RWPE2 (cell line): ENCODE measurements at regions not wholly inside any gene's neighbourhood (a gene's known extent, or its start where the extent isn't known, plus 50 kb on each side); places are given as distances from the start of the nearest gene placed in this dataset.
A peak's percentile ranks its signal among the peaks of the same experiment; 100 is the strongest.

Source experiments
- ATAC-seq: fragments of 200-7000 bp; cut with Tn5 transposase; 3 replicates; pipeline ENCODE4 v1.9.1; 2021; ENCODE audit warnings: low read depth
- DNase-seq: peaks from one replicate; pipeline ENCODE4 v3.0.0-alpha.2; 2020; ENCODE audit warnings: low spot score
- H3K27ac ChIP-seq: fragments of 450-650 bp; 2 replicates; pipeline ENCODE4 v1.5.1; 2017; ENCODE audit warnings: mild to moderate bottlenecking; ENCODE audit not compliant: poor library complexity, severe bottlenecking
- H3K27me3 ChIP-seq: fragments of 250-450 bp; sonication (Bioruptor Pico); 2 replicates; pipeline ENCODE4 v1.5.1; 2021; ENCODE audit warnings: mild to moderate bottlenecking, moderate library complexity; ENCODE audit not compliant: insufficient read depth, poor library complexity, severe bottlenecking
- H3K36me3 ChIP-seq: fragments of 250-450 bp; sonication (Bioruptor Pico); 2 replicates; pipeline ENCODE4 v1.5.1; 2020; ENCODE audit warnings: low read depth, mild to moderate bottlenecking, moderate library complexity
- H3K4me1 ChIP-seq: fragments of 250-450 bp; sonication (Bioruptor Pico); 2 replicates; pipeline ENCODE4 v1.5.1; 2021; ENCODE audit warnings: mild to moderate bottlenecking, moderate library complexity; ENCODE audit not compliant: insufficient read depth, poor library complexity, severe bottlenecking
- H3K4me3 ChIP-seq: fragments of 250-450 bp; sonication (Bioruptor Pico); 2 replicates; pipeline ENCODE4 v1.5.1; 2021; ENCODE audit warnings: mild to moderate bottlenecking, moderate library complexity; ENCODE audit not compliant: severe bottlenecking
- H3K9me3 ChIP-seq: fragments of 250-450 bp; sonication (Bioruptor Pico); 2 replicates; pipeline ENCODE4 v1.5.1; 2021; ENCODE audit warnings: mild to moderate bottlenecking, moderate library complexity; ENCODE audit not compliant: severe bottlenecking
- TF ChIP-seq, protein P1 (sequence below): fragments of 450-650 bp; IDR thresholded peaks from one replicate; pipeline ENCODE4 v1.5.1; 2017; ENCODE audit warnings: mild to moderate bottlenecking, moderate library complexity; ENCODE audit not compliant: poor library complexity, severe bottlenecking

DNA sequence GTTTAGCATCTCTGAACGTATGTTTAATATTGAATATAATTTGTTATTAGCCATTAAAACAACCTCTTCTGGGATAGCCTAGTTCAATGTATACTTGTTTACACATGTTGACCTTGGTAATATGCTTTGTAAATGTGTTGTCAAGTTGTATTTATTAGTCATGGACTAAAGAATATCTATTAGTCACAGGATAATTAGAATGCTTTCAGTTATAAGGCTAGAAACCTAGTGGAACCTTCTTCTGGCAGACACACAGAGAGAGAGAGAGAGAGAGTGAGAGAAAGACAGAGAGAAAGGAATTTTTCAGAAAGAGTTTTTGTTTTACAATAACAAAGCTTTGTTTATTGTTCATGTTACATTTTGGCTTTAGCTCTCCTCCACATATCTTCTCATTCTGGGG, 181.1 kb upstream of the APP start:
- H3K27me3 ChIP-seq = no peaks in the 10 kb centered on the region
- 0 out of 3 replicates have a peak, but pooled peaks have one; percentile 36 for ATAC-seq
- H3K9me3 ChIP-seq = no peaks in the 10 kb centered on the region
- TF ChIP-seq, protein P1, sequence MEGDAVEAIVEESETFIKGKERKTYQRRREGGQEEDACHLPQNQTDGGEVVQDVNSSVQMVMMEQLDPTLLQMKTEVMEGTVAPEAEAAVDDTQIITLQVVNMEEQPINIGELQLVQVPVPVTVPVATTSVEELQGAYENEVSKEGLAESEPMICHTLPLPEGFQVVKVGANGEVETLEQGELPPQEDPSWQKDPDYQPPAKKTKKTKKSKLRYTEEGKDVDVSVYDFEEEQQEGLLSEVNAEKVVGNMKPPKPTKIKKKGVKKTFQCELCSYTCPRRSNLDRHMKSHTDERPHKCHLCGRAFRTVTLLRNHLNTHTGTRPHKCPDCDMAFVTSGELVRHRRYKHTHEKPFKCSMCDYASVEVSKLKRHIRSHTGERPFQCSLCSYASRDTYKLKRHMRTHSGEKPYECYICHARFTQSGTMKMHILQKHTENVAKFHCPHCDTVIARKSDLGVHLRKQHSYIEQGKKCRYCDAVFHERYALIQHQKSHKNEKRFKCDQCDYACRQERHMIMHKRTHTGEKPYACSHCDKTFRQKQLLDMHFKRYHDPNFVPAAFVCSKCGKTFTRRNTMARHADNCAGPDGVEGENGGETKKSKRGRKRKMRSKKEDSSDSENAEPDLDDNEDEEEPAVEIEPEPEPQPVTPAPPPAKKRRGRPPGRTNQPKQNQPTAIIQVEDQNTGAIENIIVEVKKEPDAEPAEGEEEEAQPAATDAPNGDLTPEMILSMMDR = no peak
- no peak overlapping the region for H3K4me3 ChIP-seq
- no peak overlapping the region for H3K27ac ChIP-seq
- no peak for DNase-seq
- peaks cover 6% of the 10 kb centered on the region for H3K4me1 ChIP-seq
- no peaks in the 10 kb centered on the region for H3K36me3 ChIP-seq

DNA sequence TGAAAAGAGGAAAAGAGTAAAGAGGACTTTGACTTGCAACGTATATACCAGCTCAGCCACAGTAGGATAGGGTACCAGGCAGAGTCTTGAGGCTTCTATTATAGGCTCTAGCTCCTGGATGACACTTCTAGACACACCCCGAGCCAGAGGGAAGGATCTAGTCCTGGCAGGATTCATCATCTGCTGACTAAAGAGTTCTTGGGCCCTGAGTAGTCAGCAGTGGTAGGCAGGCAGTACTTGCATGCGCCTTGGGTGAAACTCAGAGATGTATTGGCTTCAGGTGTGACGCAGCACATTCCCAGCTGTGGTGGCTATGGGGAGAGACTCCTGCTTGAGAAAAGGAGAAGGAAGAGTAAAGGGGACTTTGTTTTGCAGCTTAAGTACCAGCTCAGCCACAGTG, 162.3 kb upstream of the APP start:
- Histone ChIP-seq H3K27me3 (no peaks in the 10 kb centered on the region), H3K27ac (no peak overlapping the region), H3K4me1 (no peaks in the 10 kb centered on the region), H3K4me3 (no peak overlapping the region), H3K36me3 (no peaks in the 10 kb centered on the region), H3K9me3 (no peaks in the 10 kb centered on the region)
- peak; percentile 67 for ATAC-seq
- TF ChIP-seq, protein P1 = no peak
- DNase-seq = no peak

DNA sequence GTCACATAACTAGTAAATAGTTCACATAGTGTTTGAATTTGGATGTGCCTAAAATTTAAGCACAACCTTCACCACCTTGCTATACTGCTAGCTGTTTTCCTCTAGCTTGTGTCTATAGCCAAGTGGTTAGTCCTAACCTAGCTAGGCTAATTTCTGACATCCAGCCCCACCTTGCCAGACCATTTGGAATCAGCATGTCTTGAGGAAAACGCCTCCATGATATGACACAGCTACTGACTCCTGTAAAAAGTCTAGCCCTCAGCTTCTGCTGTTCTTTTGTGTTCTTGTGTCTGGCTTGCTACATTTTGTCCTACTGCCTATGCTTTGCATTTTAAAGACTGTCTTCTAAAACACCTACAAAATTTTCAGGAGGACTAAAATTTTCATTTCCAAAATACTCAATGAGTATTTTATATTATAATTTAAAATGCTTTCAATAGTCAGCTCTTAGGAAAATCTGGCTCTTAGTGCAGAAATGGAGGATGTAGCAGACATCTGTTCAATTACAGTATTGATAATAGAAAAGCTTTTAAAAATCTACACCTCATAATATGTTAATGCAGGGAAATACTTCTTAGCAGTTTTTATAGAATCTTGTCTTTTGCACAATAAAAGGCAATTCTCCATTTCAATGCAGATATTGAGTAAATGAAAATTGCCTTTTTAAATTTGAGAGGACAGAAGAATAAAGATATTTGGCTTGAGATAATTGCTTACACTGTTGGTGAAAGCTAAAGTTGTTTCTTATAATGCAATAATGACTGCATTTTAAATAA, 160.8 kb upstream of the APP start:
- Histone ChIP-seq H3K4me1 (no peaks in the 10 kb centered on the region), H3K36me3 (no peaks in the 10 kb centered on the region), H3K27ac (no peak overlapping the region), H3K9me3 (no peaks in the 10 kb centered on the region), H3K4me3 (no peak overlapping the region), H3K27me3 (no peaks in the 10 kb centered on the region)
- DNase-seq = no peak
- TF ChIP-seq, protein P1 = no peak
- ATAC-seq = no peak

DNA sequence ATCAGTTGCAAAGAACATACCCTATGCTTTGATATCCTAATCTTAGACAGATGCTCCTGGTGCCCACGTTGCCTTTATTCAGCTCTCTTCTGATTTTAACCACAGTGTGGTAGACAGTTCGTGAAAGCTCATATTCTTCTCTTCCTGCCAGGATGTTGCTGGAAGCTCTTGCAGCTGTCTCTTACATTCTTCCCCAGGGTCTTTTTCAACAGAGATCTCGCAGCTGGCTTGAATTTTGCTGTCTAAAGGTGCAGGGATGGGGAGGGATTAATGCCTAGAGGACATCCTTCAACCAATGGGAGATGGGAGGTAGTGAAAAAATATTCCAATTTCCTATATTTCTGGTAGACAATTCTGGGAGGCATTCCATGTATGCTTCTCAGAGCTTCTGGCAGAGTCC, 150.0 kb upstream of the APP start:
- no peaks in the 10 kb centered on the region for H3K4me1 ChIP-seq
- TF ChIP-seq, protein P1 = no peak
- no peaks in the 10 kb centered on the region for H3K36me3 ChIP-seq
- no peak for DNase-seq
- no peak for ATAC-seq
- no peak overlapping the region for H3K4me3 ChIP-seq
- no peaks in the 10 kb centered on the region for H3K27me3 ChIP-seq
- no peak overlapping the region for H3K27ac ChIP-seq
- no peaks in the 10 kb centered on the region for H3K9me3 ChIP-seq

DNA sequence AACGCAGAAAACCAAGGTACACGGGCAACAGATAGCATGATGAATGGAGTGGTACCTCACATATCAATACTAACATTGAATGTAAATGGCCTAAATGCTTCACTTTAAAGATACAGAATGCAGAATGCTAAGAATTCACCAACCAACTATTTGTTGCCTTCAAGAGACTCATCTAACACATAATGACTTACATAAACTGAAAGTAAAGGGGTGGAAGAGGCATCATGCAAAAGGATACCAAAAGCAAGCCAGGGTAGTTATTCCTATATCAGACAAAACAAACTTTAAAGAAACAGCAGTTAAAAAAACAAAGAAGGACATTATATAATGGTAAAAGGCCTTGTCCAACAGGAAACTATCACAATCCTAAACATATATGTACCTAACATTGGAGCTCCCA, 137.1 kb upstream of the APP start:
- Histone ChIP-seq H3K9me3 (no peaks in the 10 kb centered on the region), H3K36me3 (no peaks in the 10 kb centered on the region), H3K4me3 (no peak overlapping the region), H3K4me1 (no peaks in the 10 kb centered on the region), H3K27ac (no peak overlapping the region), H3K27me3 (no peaks in the 10 kb centered on the region)
- no peak for DNase-seq
- ATAC-seq = no peak
- TF ChIP-seq, protein P1 = no peak
